Body of pancreas (tissue), 4 donors: ENCODE measurements at regions not wholly inside any gene's neighbourhood (a gene's known extent, or its start where the extent isn't known, plus 50 kb on each side); places are given as distances from the start of the nearest gene placed in this dataset.

Source experiments
- ATAC-seq: fragments of 150-250 bp; one replicate; pipeline ENCODE4 v1.9.1; 2016
- DNase-seq, 4 donors: peaks; one replicate each; pipeline ENCODE4 v3.0.0-alpha.2; 2019
- H3K27ac ChIP-seq, 4 donors: fragments of 200-600 bp; sonication (generic); 1 replicate in 3 of 4; 2 replicates in 1 of 4; pipeline versions ENCODE4 v1.5.1 to v1.6.1; 2016 to 2019; ENCODE audit warnings: mild to moderate bottlenecking in 1 of 4, mixed read lengths in 1 of 4, moderate library complexity in 1 of 4
- H3K27me3 ChIP-seq, 2 donors: fragments of 200-600 bp; sonication (generic); one replicate each; pipeline ENCODE4 v1.6.0; 2016; ENCODE audit warnings: mild to moderate bottlenecking in 1 of 2
- H3K36me3 ChIP-seq, 2 donors: fragments of 200-600 bp; sonication (generic); replicated peaks in 1 of 2; 2 replicates each; pipeline ENCODE4 v1.5.1; 2016; ENCODE audit warnings: low read depth in 2 of 2; ENCODE audit not compliant: insufficient read depth in 1 of 2
- H3K4me1 ChIP-seq: fragments of 200-600 bp; sonication (generic); one replicate; pipeline ENCODE4 v1.6.0; 2016
- H3K4me3 ChIP-seq, 2 donors: fragments of 200-600 bp; sonication (generic); 1 replicate in 1 of 2; 2 replicates in 1 of 2; pipeline ENCODE4 v1.5.1; 2016 to 2019
- H3K9me3 ChIP-seq, 3 donors: fragments of 200-600 bp; sonication (generic); 1 replicate in 2 of 3; 2 replicates in 1 of 3; pipeline ENCODE4 v1.5.1; 2016
- POLR2A ChIP-seq, 3 donors: fragments of 450-650 bp; IDR thresholded peaks; one replicate each; pipeline ENCODE4 v1.6.1; 2016; ENCODE audit warnings: antibody characterized with exemption in 3 of 3, mild to moderate bottlenecking in 2 of 3
- WGBS, 2 donors: methylation state at CpG; one replicate each; pipeline ENCODE4 v1.1.5; 2017; 5-methylcytosine and 5-hydroxymethylcytosine counted together
- intact Hi-C: fragments of 100-400 bp; cut with DNase I; formaldehyde crosslinking; loops from one replicate; pipeline ENCODE4 v1.15.1; 2023
- TF ChIP-seq, protein P1 (sequence below), 7 experiments: fragments of 450-650 bp in 4 of 7; fragments of 200-600 bp in 3 of 7; sonication (generic) in 3 of 7; IDR thresholded peaks; one replicate each; pipeline ENCODE4 v1.5.1; 2016 to 2019; ENCODE audit warnings: antibody characterized with exemption in 7 of 7

DNA sequence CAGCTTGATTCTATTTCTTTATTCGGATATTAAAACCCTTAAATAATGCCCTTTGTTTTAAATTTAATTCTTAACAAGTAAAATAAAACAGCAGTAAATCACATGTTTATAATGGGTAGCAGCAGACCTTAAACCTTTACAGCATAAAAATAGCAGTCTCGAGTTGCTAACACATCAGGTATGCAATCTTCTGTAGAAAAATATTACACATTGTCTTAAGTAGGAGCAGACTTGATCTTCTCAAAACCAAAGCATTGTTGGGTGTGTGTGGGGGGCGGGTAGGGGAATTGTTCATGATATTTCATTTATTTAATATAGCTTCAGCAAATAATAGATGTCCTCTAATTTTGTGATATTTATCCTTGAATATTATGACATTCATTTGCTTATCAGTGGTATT is 331.4 kb downstream of the PCDH7 start:
- Histone ChIP-seq H3K27ac (no peak overlapping the region), H3K9me3 (no peaks in the 10 kb centered on the region), H3K27me3 (no peaks in the 10 kb centered on the region), H3K4me1 (no peaks in the 10 kb centered on the region), H3K36me3 (no peaks in the 10 kb centered on the region), H3K4me3 (no peak overlapping the region)
- TF ChIP-seq, protein P1, sequence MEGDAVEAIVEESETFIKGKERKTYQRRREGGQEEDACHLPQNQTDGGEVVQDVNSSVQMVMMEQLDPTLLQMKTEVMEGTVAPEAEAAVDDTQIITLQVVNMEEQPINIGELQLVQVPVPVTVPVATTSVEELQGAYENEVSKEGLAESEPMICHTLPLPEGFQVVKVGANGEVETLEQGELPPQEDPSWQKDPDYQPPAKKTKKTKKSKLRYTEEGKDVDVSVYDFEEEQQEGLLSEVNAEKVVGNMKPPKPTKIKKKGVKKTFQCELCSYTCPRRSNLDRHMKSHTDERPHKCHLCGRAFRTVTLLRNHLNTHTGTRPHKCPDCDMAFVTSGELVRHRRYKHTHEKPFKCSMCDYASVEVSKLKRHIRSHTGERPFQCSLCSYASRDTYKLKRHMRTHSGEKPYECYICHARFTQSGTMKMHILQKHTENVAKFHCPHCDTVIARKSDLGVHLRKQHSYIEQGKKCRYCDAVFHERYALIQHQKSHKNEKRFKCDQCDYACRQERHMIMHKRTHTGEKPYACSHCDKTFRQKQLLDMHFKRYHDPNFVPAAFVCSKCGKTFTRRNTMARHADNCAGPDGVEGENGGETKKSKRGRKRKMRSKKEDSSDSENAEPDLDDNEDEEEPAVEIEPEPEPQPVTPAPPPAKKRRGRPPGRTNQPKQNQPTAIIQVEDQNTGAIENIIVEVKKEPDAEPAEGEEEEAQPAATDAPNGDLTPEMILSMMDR (IDR thresholded peaks at IDR 0.05), result no peak
- no peak for TF ChIP-seq POLR2A (IDR thresholded peaks at IDR 0.05)
- no peak for ATAC-seq
- intact Hi-C loops, result no loop called here
- DNase-seq, result no peak
- whole genome bisulfite sequencing, 2 donors, result 38 to 43% methylated on average over 3 of the region's 3 CpGs

DNA sequence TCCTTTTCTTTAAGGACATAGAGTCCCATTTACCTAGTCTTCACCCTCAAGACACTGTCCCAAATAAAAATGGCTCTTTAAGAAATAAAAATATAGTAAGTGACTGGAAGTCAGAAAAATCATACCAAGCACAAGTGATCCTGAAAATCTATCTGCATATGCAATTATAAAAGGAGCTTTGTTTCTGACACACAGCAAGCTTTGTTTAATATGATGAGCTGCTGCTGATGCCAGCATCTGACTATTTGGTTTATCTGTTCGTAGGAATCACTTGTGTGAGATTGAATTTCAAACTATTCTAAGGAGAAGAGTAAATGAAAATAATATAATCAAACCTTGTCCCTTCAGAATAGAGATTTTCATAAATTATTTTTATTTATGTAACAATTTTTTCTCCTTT is 332.4 kb downstream of the PCDH7 start:
- no peak for TF ChIP-seq POLR2A (IDR thresholded peaks at IDR 0.05)
- TF ChIP-seq, protein P1 (IDR thresholded peaks at IDR 0.05), result no peak
- H3K27ac ChIP-seq, result no peak overlapping the region
- no peaks in the 10 kb centered on the region for H3K27me3 ChIP-seq
- DNase-seq, result no peak
- no peaks in the 10 kb centered on the region for H3K4me1 ChIP-seq
- 31 to 40% methylated on average over 1 of the region's 1 CpG for WGBS, 2 donors
- no peak for ATAC-seq
- H3K36me3 ChIP-seq, result no peaks in the 10 kb centered on the region
- intact Hi-C loops, result no loop called here
- no peak overlapping the region for H3K4me3 ChIP-seq
- no peaks in the 10 kb centered on the region for H3K9me3 ChIP-seq

DNA sequence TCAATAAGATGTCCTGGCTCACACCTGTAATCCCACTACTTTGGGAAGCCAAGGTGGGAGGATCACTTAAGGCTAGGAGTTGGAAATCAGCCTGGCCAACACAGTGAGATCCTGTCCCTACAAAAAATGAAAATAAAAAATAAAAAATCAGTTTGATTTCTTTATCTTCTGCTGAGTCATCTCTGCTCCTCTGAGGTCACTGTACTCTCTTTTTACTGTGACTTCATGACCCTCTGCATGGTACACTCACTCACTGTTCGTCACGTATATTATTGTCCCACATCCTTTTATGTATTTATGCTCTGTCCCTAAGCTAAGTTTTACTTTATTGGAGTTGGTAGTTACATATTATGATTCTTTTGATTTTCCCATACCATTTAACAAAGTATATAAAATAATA is 333.3 kb downstream of the PCDH7 start:
- WGBS, 2 donors, result 75 to 78% methylated on average over 2 of the region's 2 CpGs

DNA sequence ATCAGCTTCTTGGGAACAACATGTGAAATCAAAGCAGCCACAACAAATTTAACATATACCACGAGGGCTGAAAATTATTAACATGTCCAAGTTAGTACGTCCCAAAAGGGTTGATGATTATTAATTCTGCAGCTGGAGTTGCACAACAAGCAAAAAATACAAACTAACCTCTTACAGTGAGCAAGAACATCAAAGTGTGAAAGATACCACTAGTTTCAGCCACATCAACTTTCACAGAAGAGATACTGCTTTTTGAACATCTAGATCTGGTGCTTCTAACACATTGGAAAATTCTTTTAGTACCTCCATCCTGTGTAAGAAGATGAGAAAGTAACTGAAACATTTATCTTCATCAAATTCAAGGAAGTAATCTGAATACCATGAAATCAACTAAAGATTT is 334.1 kb downstream of the PCDH7 start:
- no peak for ATAC-seq
- Histone ChIP-seq H3K4me1 (no peaks in the 10 kb centered on the region), H3K4me3 (no peak overlapping the region), H3K27ac (no peak overlapping the region), H3K27me3 (no peaks in the 10 kb centered on the region), H3K9me3 (no peaks in the 10 kb centered on the region), H3K36me3 (no peaks in the 10 kb centered on the region)
- TF ChIP-seq POLR2A (IDR thresholded peaks at IDR 0.05), result no peak
- TF ChIP-seq, protein P1 (IDR thresholded peaks at IDR 0.05), result no peak
- whole genome bisulfite sequencing, 2 donors, result 20 to 28% methylated on average over 2 of the region's 2 CpGs
- intact Hi-C loops, result no loop called here
- no peak for DNase-seq

More for the DNA sequence above, 333.3 kb downstream of the PCDH7 start:
- ATAC-seq (no peak), DNase-seq (no peak)
- intact Hi-C loops, result no loop called here
- no peak overlapping the region for H3K4me3 ChIP-seq
- H3K9me3 ChIP-seq, result no peaks in the 10 kb centered on the region
- no peaks in the 10 kb centered on the region for H3K4me1 ChIP-seq
- no peak overlapping the region for H3K27ac ChIP-seq
- TF ChIP-seq, protein P1 (IDR thresholded peaks at IDR 0.05), result no peak
- TF ChIP-seq POLR2A (IDR thresholded peaks at IDR 0.05), result no peak
- no peaks in the 10 kb centered on the region for H3K27me3 ChIP-seq
- no peaks in the 10 kb centered on the region for H3K36me3 ChIP-seq

DNA sequence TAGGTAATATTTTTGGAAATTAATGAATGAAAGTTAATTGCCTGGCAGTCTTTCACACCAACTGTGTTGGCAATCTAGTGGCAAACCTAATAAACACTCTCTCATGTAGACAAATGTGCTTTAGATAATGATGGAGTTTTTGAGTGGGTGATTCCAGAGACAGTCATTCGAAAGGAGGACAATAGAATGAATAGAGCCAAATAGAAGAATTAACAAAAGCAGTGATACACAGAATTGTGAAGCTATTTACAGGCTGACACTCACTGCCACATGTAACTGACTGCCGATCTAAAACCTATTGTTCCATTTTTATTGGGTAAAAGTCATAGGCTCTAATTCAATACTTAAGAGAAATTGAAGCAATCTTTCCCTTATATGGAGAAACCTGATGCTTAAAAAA is 338.5 kb downstream of the PCDH7 start:
- no peaks in the 10 kb centered on the region for H3K27me3 ChIP-seq
- no peak for DNase-seq
- H3K27ac ChIP-seq, result no peak overlapping the region
- H3K4me1 ChIP-seq, result no peaks in the 10 kb centered on the region
- intact Hi-C loops, result no loop called here
- no peak for ATAC-seq
- H3K9me3 ChIP-seq, result no peaks in the 10 kb centered on the region
- 37 to 63% methylated on average over 2 of the region's 2 CpGs for WGBS, 2 donors
- TF ChIP-seq POLR2A (IDR thresholded peaks at IDR 0.05), result no peak
- TF ChIP-seq, protein P1 (IDR thresholded peaks at IDR 0.05), result no peak
- H3K36me3 ChIP-seq, result no peaks in the 10 kb centered on the region
- no peak overlapping the region for H3K4me3 ChIP-seq
